Dermis blood vessel endothelial cell (primary cell): ENCODE measurements at regions not wholly inside any gene's neighbourhood (a gene's known extent, or its start where the extent isn't known, plus 50 kb on each side); places are given as distances from the start of the nearest gene placed in this dataset.
"Not testable (repeated sequence)": the region's sequence is repeated elsewhere in the genome, so short reads cannot be mapped to it uniquely, and the experiment has no call there.

Experiments
- DNase-seq: peaks from one replicate; pipeline ENCODE4 v3.0.0; 2010

GRCh38 chr9:31950756-31951155, 433.7 kb upstream of the ACO1 start:
- no peak for DNase-seq

DNA sequence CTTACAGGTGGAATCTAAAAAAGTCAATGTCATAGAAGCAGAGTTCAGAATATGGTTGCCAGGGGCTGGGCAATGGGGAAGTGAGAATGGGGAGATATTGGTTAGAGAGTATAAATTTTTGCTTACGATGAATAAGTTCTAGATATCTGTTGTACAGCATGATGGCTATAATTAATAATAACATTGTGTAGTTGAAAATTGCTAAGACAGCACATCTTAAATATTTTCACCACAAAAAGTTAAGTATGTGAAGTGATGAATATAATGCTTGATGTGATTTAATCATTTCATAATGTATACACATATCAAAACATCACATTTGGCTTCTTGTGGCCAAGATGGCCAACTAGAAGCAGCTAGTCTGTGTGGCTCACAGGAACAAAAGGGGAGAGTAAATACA, 425.9 kb upstream of the ACO1 start:
- no peak for DNase-seq

GRCh38 chr9:31969552-31969951, 414.9 kb upstream of the ACO1 start:
- no peak for DNase-seq

GRCh38 chr9:31983895-31984294, 400.5 kb upstream of the ACO1 start:
- no peak for DNase-seq

GRCh38 chr9:31996331-31996730, 388.1 kb upstream of the ACO1 start:
- DNase-seq = no peak

DNA sequence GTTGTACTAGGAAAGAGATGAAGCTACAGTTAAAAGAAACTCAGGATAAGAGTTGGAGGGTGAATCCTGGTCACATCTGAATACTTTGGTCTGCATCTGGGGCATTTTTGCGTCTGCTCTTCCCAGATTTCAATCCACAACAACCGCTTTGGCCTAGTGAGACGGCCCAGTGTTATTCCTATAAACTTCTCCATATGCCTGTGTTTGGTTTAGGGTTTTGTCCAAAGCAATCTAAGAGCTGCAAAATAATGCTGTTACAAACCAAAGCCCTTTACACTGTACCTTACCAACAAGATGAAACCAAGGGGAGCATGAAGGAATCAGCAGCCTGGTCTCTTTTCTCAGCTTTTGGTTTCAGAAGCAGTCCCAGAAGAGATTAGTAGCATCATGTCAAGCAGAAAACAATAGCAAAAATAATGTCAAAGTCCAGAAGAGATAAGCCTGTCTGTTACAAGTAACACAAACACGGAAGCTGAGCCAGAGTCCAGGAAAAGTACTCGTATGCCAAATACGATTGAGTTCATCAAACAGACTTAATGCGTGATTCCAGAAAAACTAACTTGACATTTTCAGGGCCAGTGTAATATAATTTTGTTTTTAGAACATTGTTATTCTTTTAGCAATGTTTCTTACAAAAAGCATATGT, 379.9 kb upstream of the ACO1 start:
- no peak for DNase-seq

DNA sequence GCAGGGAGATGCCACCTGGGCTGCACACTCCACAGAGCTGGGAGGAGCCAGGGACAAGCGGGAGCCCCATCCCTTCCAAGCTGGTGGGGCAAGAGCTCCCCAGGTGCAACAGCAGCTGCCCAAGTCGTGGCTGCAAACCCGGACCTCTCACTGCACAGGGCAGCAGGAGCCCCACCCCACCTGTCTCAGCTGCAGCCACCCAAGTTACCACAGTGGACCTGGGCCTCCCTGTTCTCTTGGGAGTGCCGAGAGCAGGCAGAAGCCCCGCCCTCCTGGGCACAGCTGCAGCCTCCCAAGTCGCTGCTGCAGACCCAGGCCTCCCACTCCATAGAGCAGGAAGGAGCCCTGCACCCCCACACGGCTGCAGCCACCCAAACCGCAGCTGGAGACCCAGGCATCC, 374.1 kb upstream of the ACO1 start:
- no peak for DNase-seq

DNA sequence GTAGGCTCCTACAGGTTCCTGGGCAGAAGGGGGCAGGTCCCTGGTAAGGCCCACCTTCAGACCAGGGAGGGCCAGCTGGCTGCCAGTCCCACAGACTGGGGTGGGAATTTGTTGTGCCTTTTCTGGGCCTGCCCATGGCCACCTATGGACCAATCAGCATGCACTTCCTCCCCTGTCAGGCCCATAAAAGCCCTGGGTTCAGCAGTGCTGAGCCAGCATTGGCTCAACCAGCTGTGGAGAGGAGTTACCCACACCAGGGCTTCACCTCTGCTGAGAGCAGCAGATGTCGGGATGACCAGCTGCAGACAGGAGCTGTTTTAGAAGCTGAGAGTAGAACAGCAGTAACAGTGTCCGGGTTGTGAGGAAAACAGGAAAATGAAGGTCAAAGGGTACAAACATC, 373.4 kb upstream of the ACO1 start:
- no peak for DNase-seq

DNA sequence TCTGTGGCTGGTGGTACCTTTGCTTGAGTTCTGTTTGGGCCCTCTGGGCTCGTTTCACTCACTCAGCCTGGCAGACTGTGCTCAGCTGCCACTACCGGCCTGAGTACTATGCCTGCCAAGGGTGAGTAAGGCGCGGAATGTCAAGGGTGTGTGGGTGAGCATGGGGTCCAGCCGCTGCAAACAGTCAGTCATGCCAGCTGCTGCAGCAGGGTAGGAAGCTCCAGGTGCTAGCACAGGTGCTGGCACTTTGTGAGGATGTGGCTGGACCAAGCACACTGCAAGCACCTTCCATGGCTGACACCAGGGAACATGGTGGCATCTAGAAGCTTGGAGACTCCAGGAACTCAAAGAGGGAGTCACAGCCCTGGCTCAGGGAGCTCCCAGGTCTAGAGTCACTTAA, 368.6 kb upstream of the ACO1 start:
- DNase-seq = no peak

DNA sequence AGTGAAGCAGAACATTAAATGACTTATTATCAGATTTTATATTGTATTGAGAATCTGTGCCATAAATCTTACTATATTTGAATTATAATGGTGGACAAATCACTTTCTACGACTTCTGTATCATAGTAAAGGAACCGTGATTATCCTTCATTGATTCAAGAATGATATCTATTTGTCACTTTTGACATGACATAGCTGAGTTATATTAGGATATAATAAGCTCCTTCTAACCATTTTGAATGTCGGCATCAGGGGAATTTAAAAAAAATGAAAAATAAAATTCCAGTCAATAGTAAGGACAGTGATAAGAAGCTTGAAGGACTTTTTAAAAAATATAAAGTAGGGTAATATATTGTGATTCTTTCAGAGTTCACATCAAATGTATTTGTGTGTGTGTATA, 338.9 kb upstream of the ACO1 start:
- DNase-seq = no peak

- DNase-seq = no peak
Observed at GRCh38 chr9:32067261-32067660, 317.2 kb upstream of the ACO1 start.

- DNase-seq = peak; percentile 3
Observed at GRCh38 chr9:32069169-32069813, 315.2 kb upstream of the ACO1 start.

- DNase-seq = no peak
Observed at GRCh38 chr9:32069969-32070368, 314.5 kb upstream of the ACO1 start.

DNA sequence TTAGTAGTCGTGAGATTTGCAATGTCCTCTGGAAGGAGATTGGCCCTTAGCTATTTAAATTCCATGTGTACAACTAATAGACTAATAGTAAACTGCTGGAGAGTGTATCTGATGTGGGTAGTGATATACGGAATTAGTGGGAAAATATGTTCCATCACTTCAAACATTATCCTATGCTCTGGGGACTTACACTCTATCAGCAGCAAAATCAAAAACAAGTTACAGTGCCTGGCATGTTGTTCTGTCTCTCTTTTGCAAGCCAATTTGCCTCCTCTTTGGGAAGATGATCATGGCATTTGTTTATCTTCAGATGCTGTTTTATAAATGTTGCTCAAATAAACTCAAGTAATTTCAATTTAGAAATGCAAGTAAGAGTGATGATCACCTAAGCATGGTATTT, 311.9 kb upstream of the ACO1 start:
- DNase-seq = no peak

DNA sequence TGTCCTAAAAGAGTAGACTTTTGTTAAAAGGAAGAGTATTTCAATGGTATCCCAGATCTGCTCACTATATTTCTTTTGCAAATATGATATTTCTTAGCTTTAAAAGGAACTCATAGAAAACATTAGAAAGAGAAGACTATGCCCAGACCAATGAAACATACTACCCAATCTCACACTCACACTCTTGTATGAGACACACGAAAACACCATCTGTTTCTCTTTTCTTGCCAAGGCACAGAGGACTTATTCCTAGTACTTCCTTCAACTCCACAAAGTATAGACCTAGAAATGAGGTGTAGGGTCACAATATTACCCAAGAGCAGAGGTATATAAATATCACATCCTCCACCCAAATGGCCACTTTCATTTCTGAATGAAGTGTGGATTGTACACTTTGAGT, 292.4 kb upstream of the ACO1 start:
- DNase-seq = no peak

GRCh38 chr9:32117291-32117690, 267.2 kb upstream of the ACO1 start:
- no peak for DNase-seq

GRCh38 chr9:32128546-32128945, 255.9 kb upstream of the ACO1 start:
- DNase-seq = no peak

DNA sequence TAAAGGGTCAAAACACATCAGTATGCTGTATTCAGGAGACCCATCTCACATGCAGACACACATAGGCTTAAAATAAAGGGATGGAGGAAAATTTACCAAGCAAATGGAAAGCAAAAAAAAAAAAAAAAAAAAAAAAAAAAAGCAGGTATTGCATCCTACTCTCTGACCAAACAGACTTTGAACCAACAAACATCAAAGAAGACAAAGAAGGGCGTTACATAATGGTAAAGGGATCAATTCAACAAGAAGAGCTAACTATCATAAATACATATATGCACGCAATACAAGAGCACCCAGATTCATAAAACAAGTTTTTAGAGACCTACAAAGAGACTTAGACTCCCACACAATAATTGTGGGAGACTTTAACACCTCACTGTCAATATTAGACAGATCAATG, 253.7 kb upstream of the ACO1 start:
- not testable (repeated sequence) for DNase-seq

- DNase-seq = no peak
Observed at GRCh38 chr9:32136700-32137339, 247.6 kb upstream of the ACO1 start.

GRCh38 chr9:32142074-32142473, 242.4 kb upstream of the ACO1 start:
- no peak for DNase-seq

GRCh38 chr9:32148553-32148952, 235.9 kb upstream of the ACO1 start:
- not testable (repeated sequence) for DNase-seq

GRCh38 chr9:32161209-32161608, 223.2 kb upstream of the ACO1 start:
- no peak for DNase-seq

DNA sequence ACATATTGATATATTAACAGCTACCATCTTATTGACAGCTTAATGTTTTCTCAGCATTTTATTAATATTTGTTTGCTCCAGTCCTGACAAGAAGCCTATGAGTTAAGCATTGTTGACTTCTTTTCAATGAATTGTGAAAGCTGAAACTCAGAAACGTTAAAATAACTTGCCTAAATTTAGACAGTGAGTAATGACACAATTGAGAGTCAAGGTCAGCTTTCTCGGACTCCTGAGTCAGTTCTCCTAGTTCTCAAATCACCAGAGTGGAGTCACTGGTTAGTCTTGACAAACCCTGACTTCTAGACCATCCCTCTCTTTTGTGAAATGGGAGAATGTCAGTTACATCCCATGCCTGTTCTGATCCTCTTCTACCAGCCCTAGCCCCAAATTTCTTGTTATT, 222.7 kb upstream of the ACO1 start:
- no peak for DNase-seq

GRCh38 chr9:32166316-32166715, 218.1 kb upstream of the ACO1 start:
- not testable (repeated sequence) for DNase-seq
